Neuronal stem cell (in vitro differentiated cells): ENCODE measurements at regions not wholly inside any gene's neighbourhood (a gene's known extent, or its start where the extent isn't known, plus 50 kb on each side); places are given as distances from the start of the nearest gene placed in this dataset.

Experiments
- DNase-seq: peaks from one replicate; pipeline ENCODE4 v3.0.0-alpha.2; 2013; ENCODE audit warnings: low spot score
- H2AFZ ChIP-seq: one replicate; pipeline ENCODE4 v1.6.1; 2013; ENCODE audit warnings: mild to moderate bottlenecking, low read length, inconsistent platforms
- H2AK5ac ChIP-seq: 2 replicates; pipeline ENCODE4 v1.6.1; 2013; ENCODE audit warnings: low read depth, mild to moderate bottlenecking, inconsistent platforms, low read length, moderate library complexity, mixed read lengths
- H2BK120ac ChIP-seq: 2 replicates; pipeline ENCODE4 v1.6.1; 2013; ENCODE audit warnings: low read depth, mild to moderate bottlenecking, inconsistent platforms, low read length, moderate library complexity, mixed read lengths
- H2BK12ac ChIP-seq: one replicate; pipeline ENCODE4 v1.6.1; 2013; ENCODE audit warnings: low read length, inconsistent platforms
- H2BK15ac ChIP-seq: 2 replicates; pipeline ENCODE4 v1.6.1; 2013; ENCODE audit warnings: mild to moderate bottlenecking, low read length, inconsistent platforms, mixed read lengths
- H2BK5ac ChIP-seq: one replicate; pipeline ENCODE4 v1.6.1; 2013; ENCODE audit warnings: inconsistent platforms, mild to moderate bottlenecking, low read length, moderate library complexity
- H3K14ac ChIP-seq: one replicate; pipeline ENCODE4 v1.6.1; 2013; ENCODE audit warnings: low read length, inconsistent platforms
- H3K18ac ChIP-seq: 2 replicates; pipeline ENCODE4 v1.6.1; 2013; ENCODE audit warnings: low read length, inconsistent platforms
- H3K23ac ChIP-seq: 2 replicates; pipeline ENCODE4 v1.6.1; 2013; ENCODE audit warnings: low read depth, mild to moderate bottlenecking, mixed read lengths, low read length, inconsistent platforms; ENCODE audit not compliant: poor library complexity
- H3K27ac ChIP-seq: replicated peaks from 3 replicates; pipeline ENCODE4 v1.5.1; 2013; ENCODE audit warnings: low read length, inconsistent platforms
- H3K27me3 ChIP-seq, 3 experiments: 2 replicates each; pipeline ENCODE4 v1.6.1; 2013; ENCODE audit warnings: low read length in 3 of 3, mild to moderate bottlenecking in 2 of 3, inconsistent platforms in 1 of 3, low read depth in 1 of 3, mixed read lengths in 1 of 3, moderate library complexity in 1 of 3; ENCODE audit not compliant: control insufficient read depth in 3 of 3, insufficient read depth in 3 of 3
- H3K36me3 ChIP-seq, 2 donors: replicated peaks in 1 of 2; 2 replicates each; pipeline ENCODE4 v1.6.1; 2013; ENCODE audit warnings: low read length in 2 of 2; ENCODE audit not compliant: control insufficient read depth in 2 of 2, insufficient read depth in 2 of 2
- H3K4ac ChIP-seq: 2 replicates; pipeline ENCODE4 v1.6.1; 2013; ENCODE audit warnings: inconsistent platforms, mild to moderate bottlenecking, low read length, moderate library complexity
- H3K4me1 ChIP-seq, 2 donors: 1 replicate in 1 of 2; 2 replicates in 1 of 2; pipeline ENCODE4 v1.6.1; 2013; ENCODE audit warnings: low read length in 2 of 2, low read depth in 1 of 2; ENCODE audit not compliant: control insufficient read depth in 2 of 2, insufficient read depth in 1 of 2
- H3K4me2 ChIP-seq: one replicate; pipeline ENCODE4 v1.6.1; 2013; ENCODE audit warnings: mild to moderate bottlenecking, low read length, inconsistent platforms; ENCODE audit not compliant: insufficient read depth, poor library complexity, severe bottlenecking
- H3K4me3 ChIP-seq, 2 donors: 2 replicates each; pipeline ENCODE4 v1.5.1; 2013; ENCODE audit warnings: low read length in 2 of 2, mild to moderate bottlenecking in 2 of 2, inconsistent platforms in 1 of 2, moderate library complexity in 1 of 2
- H3K79me1 ChIP-seq: one replicate; pipeline ENCODE4 v1.6.1; 2013; ENCODE audit warnings: low read depth, mild to moderate bottlenecking, inconsistent platforms, low read length, moderate library complexity
- H3K9ac ChIP-seq: one replicate; pipeline ENCODE4 v1.6.1; 2013; ENCODE audit warnings: mild to moderate bottlenecking, low read depth, low read length, inconsistent platforms; ENCODE audit not compliant: poor library complexity
- H3K9me3 ChIP-seq, 2 donors: replicated peaks in 1 of 2; 2 replicates each; pipeline versions ENCODE3 to v1.6.1; 2013; ENCODE audit warnings: low read length in 2 of 2, mild to moderate bottlenecking in 2 of 2, inconsistent platforms in 1 of 2, low read depth in 1 of 2, mixed read lengths in 1 of 2, moderate library complexity in 1 of 2; ENCODE audit not compliant: control insufficient read depth in 2 of 2, insufficient read depth in 1 of 2
- H4K8ac ChIP-seq: one replicate; pipeline ENCODE4 v1.6.1; 2013; ENCODE audit warnings: low read depth, mild to moderate bottlenecking, inconsistent platforms, low read length, moderate library complexity
- H4K91ac ChIP-seq: one replicate; pipeline ENCODE4 v1.6.1; 2013; ENCODE audit warnings: low read length, low read depth, mild to moderate bottlenecking, inconsistent platforms; ENCODE audit not compliant: poor library complexity
- WGBS, 2 donors: extraction: QIAGEN DNeasy Blood & Tissue Kit; methylation state at CpG; one replicate each; pipeline ENCODE4 v1.1.7; 2013; ENCODE audit warnings: missing lambda C conversion rate in 2 of 2, mixed read lengths in 1 of 2; ENCODE audit not compliant: insufficient read length in 2 of 2, insufficient replicate concordance in 1 of 2; ENCODE audit errors: extremely low coverage in 2 of 2; 5-methylcytosine and 5-hydroxymethylcytosine counted together

DNA sequence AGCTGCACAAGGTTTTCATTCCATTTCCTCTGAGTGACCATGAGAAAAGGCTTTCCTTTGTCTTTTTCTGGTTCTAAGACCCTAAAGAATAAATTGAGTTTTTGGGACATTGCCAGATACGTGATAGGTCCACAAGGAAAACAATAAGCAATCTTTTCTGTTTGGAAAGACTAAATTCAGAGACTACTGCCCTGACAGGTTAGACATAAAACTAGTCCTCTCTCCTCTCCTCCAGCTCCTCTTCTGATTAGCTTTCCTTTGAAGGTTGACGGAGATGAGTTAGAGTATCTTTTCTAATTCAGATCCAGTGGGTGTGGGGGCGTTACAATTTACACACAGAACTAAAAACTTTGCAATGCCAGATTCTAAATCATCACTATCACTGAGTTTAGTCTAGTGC, 57.8 kb upstream of the C1orf53 start:
- no peaks in the 10 kb centered on the region for H3K4me1 ChIP-seq
- no peak overlapping the region for H2AK5ac ChIP-seq
- H4K8ac ChIP-seq, result no peak overlapping the region
- H3K9ac ChIP-seq, result no peak overlapping the region
- no peak overlapping the region for H2BK5ac ChIP-seq
- H3K4me2 ChIP-seq, result no peak overlapping the region
- H3K36me3 ChIP-seq, result no peaks in the 10 kb centered on the region
- H3K79me1 ChIP-seq, result no peaks in the 10 kb centered on the region
- H2AFZ ChIP-seq, result no peak overlapping the region
- no peak for DNase-seq
- WGBS, 2 donors, result no CpG with 5 or more reads among the region's 3 CpGs
- H3K4me3 ChIP-seq, result no peak overlapping the region
- H3K27ac ChIP-seq, result no peak overlapping the region
- H2BK12ac ChIP-seq, result no peak overlapping the region
- no peak overlapping the region for H2BK15ac ChIP-seq
- H3K18ac ChIP-seq, result no peak overlapping the region
- H3K9me3 ChIP-seq, result no peaks in the 10 kb centered on the region
- H3K4ac ChIP-seq, result no peak overlapping the region
- no peak overlapping the region for H3K14ac ChIP-seq
- no peaks in the 10 kb centered on the region for H3K27me3 ChIP-seq
- no peak overlapping the region for H2BK120ac ChIP-seq
- no peak overlapping the region for H4K91ac ChIP-seq
- no peak overlapping the region for H3K23ac ChIP-seq

DNA sequence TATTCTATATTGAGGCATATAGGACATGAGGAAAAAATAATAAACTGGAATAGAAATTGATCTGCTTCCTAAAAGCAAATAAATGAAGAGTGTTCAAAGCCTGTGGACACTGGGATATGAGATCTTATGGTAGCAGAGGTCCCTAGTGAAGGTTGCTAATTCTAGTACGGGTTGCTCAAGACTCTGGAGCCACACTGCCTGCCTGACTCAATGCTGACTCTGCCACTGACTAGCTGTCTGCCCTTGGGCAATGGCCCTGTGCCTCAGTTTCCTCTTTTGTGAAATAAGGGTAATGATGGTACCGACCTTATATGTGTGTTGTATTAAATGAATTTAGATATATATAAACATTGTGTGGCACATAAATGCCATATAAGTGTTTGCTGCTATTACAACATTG, 59.0 kb upstream of the C1orf53 start:
- no peak overlapping the region for H2AK5ac ChIP-seq
- H2AFZ ChIP-seq, result no peak overlapping the region
- H2BK5ac ChIP-seq, result no peak overlapping the region
- no peak overlapping the region for H2BK12ac ChIP-seq
- no peaks in the 10 kb centered on the region for H3K9me3 ChIP-seq
- H3K4me2 ChIP-seq, result no peak overlapping the region
- H3K18ac ChIP-seq, result no peak overlapping the region
- H2BK15ac ChIP-seq, result no peak overlapping the region
- H2BK120ac ChIP-seq, result no peak overlapping the region
- no peak overlapping the region for H3K4me3 ChIP-seq
- WGBS, 2 donors, result no CpG with 5 or more reads among the region's 2 CpGs
- H3K27ac ChIP-seq, result no peak overlapping the region
- DNase-seq, result no peak
- no peak overlapping the region for H3K9ac ChIP-seq
- no peaks in the 10 kb centered on the region for H3K27me3 ChIP-seq
- H3K23ac ChIP-seq, result no peak overlapping the region
- no peak overlapping the region for H3K4ac ChIP-seq
- H3K4me1 ChIP-seq, result no peaks in the 10 kb centered on the region
- no peak overlapping the region for H4K91ac ChIP-seq
- no peaks in the 10 kb centered on the region for H3K79me1 ChIP-seq
- no peak overlapping the region for H3K14ac ChIP-seq
- no peaks in the 10 kb centered on the region for H3K36me3 ChIP-seq
- H4K8ac ChIP-seq, result no peak overlapping the region

DNA sequence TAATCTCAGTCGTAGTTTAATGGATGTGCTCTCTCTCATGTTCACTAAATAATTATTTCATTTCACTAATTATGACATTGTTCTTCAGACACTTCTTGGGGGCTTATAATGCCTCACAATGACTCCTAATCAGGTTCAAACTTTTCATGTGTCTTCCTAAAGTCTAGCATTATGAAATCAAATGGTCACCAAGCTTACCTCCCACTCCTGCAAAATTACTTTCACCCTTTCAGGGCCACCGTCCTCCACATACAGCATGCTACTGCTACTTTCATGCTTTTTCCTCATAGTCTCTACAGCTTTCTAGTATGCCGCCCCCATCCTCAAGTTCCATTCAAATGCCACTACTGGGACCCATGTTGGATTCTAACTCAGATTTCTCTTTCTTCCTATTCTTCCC, 59.8 kb upstream of the C1orf53 start:
- H2BK120ac ChIP-seq, result no peak overlapping the region
- DNase-seq, result no peak
- no peaks in the 10 kb centered on the region for H3K36me3 ChIP-seq
- H3K4me3 ChIP-seq, result no peak overlapping the region
- H4K8ac ChIP-seq, result no peak overlapping the region
- H3K14ac ChIP-seq, result no peak overlapping the region
- no peaks in the 10 kb centered on the region for H3K79me1 ChIP-seq
- no peak overlapping the region for H3K4ac ChIP-seq
- no peak overlapping the region for H2BK5ac ChIP-seq
- no peaks in the 10 kb centered on the region for H3K27me3 ChIP-seq
- no peak overlapping the region for H4K91ac ChIP-seq
- no peak overlapping the region for H2BK12ac ChIP-seq
- no peaks in the 10 kb centered on the region for H3K9me3 ChIP-seq
- no peak overlapping the region for H3K27ac ChIP-seq
- no peaks in the 10 kb centered on the region for H3K4me1 ChIP-seq
- WGBS, 2 donors, result no CpG with 5 or more reads among the region's 3 CpGs
- no peak overlapping the region for H3K18ac ChIP-seq
- no peak overlapping the region for H2AFZ ChIP-seq
- H3K4me2 ChIP-seq, result no peak overlapping the region
- no peak overlapping the region for H2AK5ac ChIP-seq
- H3K23ac ChIP-seq, result no peak overlapping the region
- no peak overlapping the region for H2BK15ac ChIP-seq
- H3K9ac ChIP-seq, result no peak overlapping the region

DNA sequence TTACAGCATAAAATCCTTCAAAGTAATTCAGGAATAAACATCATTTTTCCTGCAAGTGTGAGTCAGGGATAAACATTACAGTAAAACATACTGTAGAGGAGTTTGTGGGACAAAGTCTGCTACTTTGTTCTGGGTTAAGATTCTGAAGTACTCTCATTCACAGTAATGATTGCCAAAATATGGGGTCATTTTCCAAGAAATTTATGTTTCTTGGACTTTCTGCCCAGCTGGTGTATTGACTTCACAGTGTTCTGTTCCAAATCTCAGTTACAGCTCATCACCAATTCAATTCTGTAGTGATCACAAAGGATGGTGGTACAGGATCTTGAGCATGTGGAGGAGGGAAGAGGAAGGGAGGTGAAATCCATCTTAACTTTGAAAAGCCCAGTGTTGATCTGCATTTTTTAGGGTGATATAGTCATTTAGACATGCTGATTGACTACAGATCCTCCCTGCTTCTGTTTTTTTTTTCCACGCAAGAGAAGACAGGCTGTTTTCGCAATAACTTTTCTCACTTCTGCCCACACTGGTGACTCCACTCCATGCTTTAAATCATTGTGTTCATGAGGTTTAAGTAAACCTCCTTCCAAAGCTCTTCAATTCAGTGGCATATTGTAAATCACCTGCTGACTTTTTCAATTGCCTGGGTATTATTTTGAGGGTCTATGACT, 60.4 kb upstream of the C1orf53 start:
- Histone ChIP-seq H3K27ac (no peak overlapping the region), H3K4ac (no peak overlapping the region), H2AK5ac (no peak overlapping the region), H3K18ac (no peak overlapping the region), H2BK5ac (no peak overlapping the region), H2BK120ac (no peak overlapping the region), H3K14ac (no peak overlapping the region), H2BK15ac (no peak overlapping the region), H4K8ac (no peak overlapping the region), H2BK12ac (no peak overlapping the region), H3K9me3 (no peaks in the 10 kb centered on the region), H3K4me3 (no peak overlapping the region), H3K23ac (no peak overlapping the region), H2AFZ (no peak overlapping the region), H3K9ac (no peak overlapping the region), H3K36me3 (no peaks in the 10 kb centered on the region), H3K4me1 (no peaks in the 10 kb centered on the region), H3K27me3 (no peaks in the 10 kb centered on the region), H3K4me2 (no peak overlapping the region), H4K91ac (no peak overlapping the region), H3K79me1 (no peaks in the 10 kb centered on the region)
- WGBS, 2 donors, result no CpG with 5 or more reads among the region's 2 CpGs
- DNase-seq, result no peak
